Posterior cingulate gyrus (tissue), 11 donors: ENCODE measurements at regions not wholly inside any gene's neighbourhood (a gene's known extent, or its start where the extent isn't known, plus 50 kb on each side); places are given as distances from the start of the nearest gene placed in this dataset.
A peak's percentile ranks its signal among the peaks of the same experiment; 100 is the strongest.
"Not testable (repeated sequence)": the region's sequence is repeated elsewhere in the genome, so short reads cannot be mapped to it uniquely, and the experiment has no call there.

Experiments used
- DNase-seq, 10 donors: peaks; one replicate each; pipeline versions ENCODE4 v3.0.0 to v3.0.0-alpha.2; 2020 to 2021; ENCODE audit warnings: mixed read lengths in 3 of 10
- intact Hi-C: fragments of 100-400 bp; cut with DNase I; formaldehyde crosslinking; loops from one replicate; pipeline ENCODE4 v1.15.1; 2023

GRCh38 chr3:72661115-72661457 is 187.2 kb downstream of the SHQ1 start:
- peak in 9 of 10 donors; percentile 42 to 92 (median 64) for DNase-seq
- intact Hi-C loops = no loop called here

GRCh38 chr3:72660270-72661114 is 187.8 kb downstream of the SHQ1 start:
- intact Hi-C loops = no loop called here
- DNase-seq = no peak

- no peak for DNase-seq
- intact Hi-C loops = loop anchor here (10.0 kb wide), 1 partner anchor 205 kb away; no protein-coding TSS in a partner anchor
These were observed 188.6 kb downstream of the SHQ1 start for GRCh38 chr3:72659596-72659995.

GRCh38 chr3:72659188-72659587 is 189.1 kb downstream of the SHQ1 start:
- no peak for DNase-seq
- intact Hi-C loops = loop anchor here (10.0 kb wide), 1 partner anchor 204 kb away; no protein-coding TSS in a partner anchor

- intact Hi-C loops = loop anchor here (10.0 kb wide), 1 partner anchor 204 kb away; no protein-coding TSS in a partner anchor
- DNase-seq = no peak
These were observed 189.7 kb downstream of the SHQ1 start for GRCh38 chr3:72658466-72659100.

- intact Hi-C loops = loop anchor here (10.0 kb wide), 1 partner anchor 203 kb away; no protein-coding TSS in a partner anchor
- peak in 2 of 10 donors; percentile 28 to 73 for DNase-seq
These were observed 190.6 kb downstream of the SHQ1 start for GRCh38 chr3:72657666-72658065.

- intact Hi-C loops = loop anchor here (10.0 kb wide), 1 partner anchor 201 kb away; no protein-coding TSS in a partner anchor
- peak in 2 of 10 donors; percentile 71 to 82 for DNase-seq
These were observed 192.5 kb downstream of the SHQ1 start for GRCh38 chr3:72655723-72656122.

GRCh38 chr3:72655131-72655551 is 193.1 kb downstream of the SHQ1 start:
- DNase-seq = peak in 6 of 10 donors; percentile 7 to 85 (median 34)
- intact Hi-C loops = loop anchor here (10.0 kb wide), 1 partner anchor 200 kb away; no protein-coding TSS in a partner anchor

GRCh38 chr3:72652395-72652794 is 195.8 kb downstream of the SHQ1 start:
- no peak for DNase-seq

GRCh38 chr3:72651498-72651897 is 196.7 kb downstream of the SHQ1 start:
- no peak for DNase-seq
- intact Hi-C loops = loop anchor here (10.0 kb wide), 1 partner anchor 197 kb away; no protein-coding TSS in a partner anchor

More at GRCh38 chr3:72652395-72652794, 195.8 kb downstream of the SHQ1 start:
- intact Hi-C loops = loop anchor here (10.0 kb wide), 1 partner anchor 198 kb away; no protein-coding TSS in a partner anchor

GRCh38 chr3:72646263-72646662 is 202.0 kb downstream of the SHQ1 start:
- DNase-seq = no peak

GRCh38 chr3:72643635-72644034 is 204.6 kb downstream of the SHQ1 start:
- intact Hi-C loops, DNase-seq: not testable (repeated sequence)

More at GRCh38 chr3:72646263-72646662, 202.0 kb downstream of the SHQ1 start:
- intact Hi-C loops = no loop called here

- intact Hi-C loops = no loop called here
- no peak for DNase-seq
These were observed 206.6 kb downstream of the SHQ1 start for GRCh38 chr3:72641684-72642083.

GRCh38 chr3:72641072-72641471 is 207.2 kb downstream of the SHQ1 start:
- intact Hi-C loops = no loop called here

GRCh38 chr3:72636969-72637597 is 211.2 kb downstream of the SHQ1 start:
- no peak for DNase-seq
- intact Hi-C loops = no loop called here

More at GRCh38 chr3:72641072-72641471, 207.2 kb downstream of the SHQ1 start:
- DNase-seq = no peak

GRCh38 chr3:72635551-72635950 is 212.7 kb downstream of the SHQ1 start:
- no peak for DNase-seq
- intact Hi-C loops = no loop called here

GRCh38 chr3:72634128-72634527 is 214.1 kb downstream of the SHQ1 start:
- intact Hi-C loops = no loop called here
- no peak for DNase-seq

- intact Hi-C loops = no loop called here
- no peak for DNase-seq
These were observed 214.7 kb downstream of the SHQ1 start for GRCh38 chr3:72633534-72633933.

- no peak for DNase-seq
- intact Hi-C loops = no loop called here
These were observed 215.1 kb downstream of the SHQ1 start for GRCh38 chr3:72633121-72633520.

GRCh38 chr3:72632129-72632528 is 216.1 kb downstream of the SHQ1 start:
- intact Hi-C loops = no loop called here
- no peak for DNase-seq

GRCh38 chr3:72630969-72631344 is 217.3 kb downstream of the SHQ1 start:
- intact Hi-C loops = no loop called here
- no peak for DNase-seq
